ENCODE measurements at regions not wholly inside any gene's neighbourhood (a gene's known extent, or its start where the extent isn't known, plus 50 kb on each side); places are given as distances from the start of the nearest gene placed in this dataset.
"Not testable (repeated sequence)": the region's sequence is repeated elsewhere in the genome, so short reads cannot be mapped to it uniquely, and the experiment has no call there.

- intact Hi-C loops (cut with DNase I), result no loop called here
- no peak for TF ChIP-seq CTCF (IDR thresholded peaks at IDR 0.05)
- no peak for DNase-seq (ENCODE audit: low spot score in 2 of 2)
- Histone ChIP-seq H3K4me1 (no peaks in the 10 kb centered on the region), H3K36me3 (no peaks in the 10 kb centered on the region), H3K4me3 (no peak overlapping the region), H3K27ac (no peak overlapping the region), H3K9me3 (peaks cover 0 to 3% of the 10 kb centered on the region in 2 donors), H3K27me3 (no peaks in the 10 kb centered on the region)
Measured at GRCh38 chr6:68025764-68026163, 609.3 kb upstream of the ADGRB3 start.

GRCh38 chr6:68024570-68025269 is 610.4 kb upstream of the ADGRB3 start:
- H3K9me3 ChIP-seq, result peaks cover 0 to 3% of the 10 kb centered on the region in 2 donors
- DNase-seq (ENCODE audit: low spot score in 2 of 2), result no peak
- no peak overlapping the region for H3K27ac ChIP-seq
- H3K36me3 ChIP-seq, result no peaks in the 10 kb centered on the region
- intact Hi-C loops (cut with DNase I), result no loop called here
- H3K4me1 ChIP-seq, result no peaks in the 10 kb centered on the region
- no peaks in the 10 kb centered on the region for H3K27me3 ChIP-seq
- no peak overlapping the region for H3K4me3 ChIP-seq
- TF ChIP-seq CTCF (IDR thresholded peaks at IDR 0.05), result no peak

- H3K9me3 ChIP-seq; intact Hi-C loops (cut with DNase I): not testable (repeated sequence)
Measured at GRCh38 chr6:68022968-68023367, 612.1 kb upstream of the ADGRB3 start.

GRCh38 chr6:68013780-68014515 is 621.1 kb upstream of the ADGRB3 start:
- H3K9me3 ChIP-seq, result no peaks in the 10 kb centered on the region
- H3K36me3 ChIP-seq, result no peaks in the 10 kb centered on the region
- H3K4me1 ChIP-seq, result no peaks in the 10 kb centered on the region
- intact Hi-C loops (cut with DNase I), result no loop called here
- no peak overlapping the region for H3K27ac ChIP-seq
- H3K4me3 ChIP-seq, result no peak overlapping the region
- no peak for DNase-seq (ENCODE audit: low spot score in 2 of 2)
- H3K27me3 ChIP-seq, result no peaks in the 10 kb centered on the region
- no peak for TF ChIP-seq CTCF (IDR thresholded peaks at IDR 0.05)

More at GRCh38 chr6:68022968-68023367, 612.1 kb upstream of the ADGRB3 start:
- H3K4me3 ChIP-seq; H3K36me3 ChIP-seq; H3K27ac ChIP-seq; H3K27me3 ChIP-seq; DNase-seq (ENCODE audit: low spot score in 2 of 2); H3K4me1 ChIP-seq: not testable (repeated sequence)

GRCh38 chr6:68012822-68013221 is 622.3 kb upstream of the ADGRB3 start:
- Histone ChIP-seq H3K9me3 (no peaks in the 10 kb centered on the region), H3K27me3 (no peaks in the 10 kb centered on the region)

More at GRCh38 chr6:68012822-68013221, 622.3 kb upstream of the ADGRB3 start:
- Histone ChIP-seq H3K4me1 (no peaks in the 10 kb centered on the region), H3K36me3 (no peaks in the 10 kb centered on the region), H3K4me3 (no peak overlapping the region), H3K27ac (no peak overlapping the region)
- intact Hi-C loops (cut with DNase I), result no loop called here
- no peak for TF ChIP-seq CTCF (IDR thresholded peaks at IDR 0.05)
- no peak for DNase-seq (ENCODE audit: low spot score in 2 of 2)

All from ascending aorta (tissue), 2 donors.